Hepatocyte (in vitro differentiated cells): ENCODE measurements at regions not wholly inside any gene's neighbourhood (a gene's known extent, or its start where the extent isn't known, plus 50 kb on each side); places are given as distances from the start of the nearest gene placed in this dataset.

Source experiments
- CTCF ChIP-seq: fragments of 200-600 bp; sonication (generic); IDR thresholded peaks from 2 replicates; pipeline ENCODE4 v1.5.1; 2016; ENCODE audit warnings: antibody characterized with exemption, mild to moderate bottlenecking; ENCODE audit not compliant: poor library complexity
- EZH2 ChIP-seq: fragments of 200-600 bp; sonication (generic); IDR thresholded peaks from 2 replicates; pipeline ENCODE4 v1.6.1; 2016; ENCODE audit warnings: antibody characterized with exemption, mild to moderate bottlenecking, borderline replicate concordance
- EZH2phosphoT487 ChIP-seq: fragments of 200-600 bp; sonication (generic); IDR thresholded peaks from one replicate; pipeline ENCODE4 v1.6.1; 2018; ENCODE audit warnings: antibody characterized with exemption, mild to moderate bottlenecking, low read depth, moderate library complexity; ENCODE audit not compliant: unreplicated experiment, severe bottlenecking

GRCh38 chrX:45323387-45323786, 122.7 kb upstream of the DIPK2B start:
- TF ChIP-seq CTCF (no peak), EZH2phosphoT487 (no peak), EZH2 (no peak)
